ENCODE measurements at regions not wholly inside any gene's neighbourhood (a gene's known extent, or its start where the extent isn't known, plus 50 kb on each side); places are given as distances from the start of the nearest gene placed in this dataset.

- no peak for DNase-seq
Measured at GRCh38 chr15:95266451-95267061, 1035.2 kb downstream of the MCTP2 start.

- DNase-seq: no peak
Measured at GRCh38 chr15:95267481-95267880, 1036.1 kb downstream of the MCTP2 start.

DNA sequence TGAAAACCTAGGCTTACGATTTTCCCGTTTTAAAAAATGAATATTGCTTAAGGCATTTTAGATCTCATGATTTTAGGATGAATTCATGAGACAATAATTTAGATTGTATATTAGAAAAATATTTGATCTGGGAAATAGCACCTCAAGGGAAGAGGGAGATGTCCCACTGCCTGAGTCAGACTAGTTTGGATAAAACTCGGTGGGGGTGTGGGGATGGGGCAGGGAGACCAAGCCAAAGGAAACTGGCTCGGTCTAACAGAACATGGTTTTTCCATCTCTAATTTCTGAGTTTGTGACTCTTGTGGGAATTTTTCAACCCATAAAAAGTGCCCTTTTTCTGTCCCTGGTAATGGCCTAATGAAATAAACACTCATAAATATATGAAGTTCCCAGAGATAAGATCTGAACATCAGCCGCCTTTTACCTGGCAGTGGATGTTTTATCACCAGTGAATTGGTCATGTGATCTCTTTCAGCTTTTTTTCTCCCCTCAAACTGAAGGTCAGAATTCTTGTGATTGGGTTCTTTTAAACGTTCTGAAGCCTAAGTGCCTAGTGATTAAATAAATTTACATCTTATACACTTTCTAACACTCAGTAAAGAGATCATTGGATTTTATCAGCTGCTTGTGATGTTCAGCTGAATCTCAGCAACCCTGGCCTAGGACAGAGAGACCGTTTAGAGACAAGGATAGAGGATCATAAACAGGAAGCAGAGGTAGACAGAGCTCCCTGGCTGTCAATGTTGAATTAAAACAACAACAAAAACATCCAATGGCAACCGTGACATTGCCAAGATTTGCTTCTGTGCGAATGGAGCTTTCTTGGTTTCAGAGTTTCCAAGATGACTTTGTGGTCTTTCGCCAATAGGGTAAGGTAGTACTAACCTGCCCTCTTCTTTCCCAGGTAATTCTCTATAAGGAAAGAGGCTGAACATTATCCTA is 1038.2 kb downstream of the MCTP2 start:
- no peak for DNase-seq

- no peak for DNase-seq
Measured at GRCh38 chr15:95274101-95274500, 1042.7 kb downstream of the MCTP2 start.

- no peak for DNase-seq
Measured at GRCh38 chr15:95277266-95277665, 1045.9 kb downstream of the MCTP2 start.

DNA sequence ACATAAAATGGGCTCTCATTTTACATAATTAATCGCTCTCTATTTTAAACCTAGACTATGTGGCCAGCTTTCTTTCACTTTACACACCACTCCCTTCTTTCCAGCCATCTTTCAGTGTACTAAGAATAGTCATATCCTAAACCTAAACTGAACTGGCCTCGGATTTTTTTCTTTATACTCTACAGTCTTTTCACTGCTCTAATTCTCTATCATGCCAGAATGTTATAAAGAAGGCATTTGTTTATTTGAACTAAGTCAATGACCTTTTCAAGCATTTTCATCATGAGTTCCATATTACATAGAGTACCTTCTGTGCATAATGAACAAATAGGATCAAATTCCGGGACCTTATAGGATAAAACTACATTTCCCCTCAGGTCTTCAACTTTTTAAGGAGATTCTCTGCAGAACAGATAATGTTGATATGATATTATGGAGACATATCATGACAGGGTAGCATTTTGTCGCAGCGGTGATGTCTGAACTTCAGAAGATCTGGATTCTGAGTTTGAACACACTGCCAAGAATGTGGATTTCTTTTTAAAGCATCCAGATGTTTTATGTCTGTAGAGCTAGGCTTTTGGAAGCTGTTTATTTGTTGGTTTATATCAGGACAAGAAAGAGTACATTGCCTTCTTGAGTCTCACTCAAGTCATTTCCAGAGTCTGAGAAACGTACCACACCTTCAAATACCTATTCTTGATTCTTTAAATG is 1047.3 kb downstream of the MCTP2 start:
- no peak for DNase-seq

DNA sequence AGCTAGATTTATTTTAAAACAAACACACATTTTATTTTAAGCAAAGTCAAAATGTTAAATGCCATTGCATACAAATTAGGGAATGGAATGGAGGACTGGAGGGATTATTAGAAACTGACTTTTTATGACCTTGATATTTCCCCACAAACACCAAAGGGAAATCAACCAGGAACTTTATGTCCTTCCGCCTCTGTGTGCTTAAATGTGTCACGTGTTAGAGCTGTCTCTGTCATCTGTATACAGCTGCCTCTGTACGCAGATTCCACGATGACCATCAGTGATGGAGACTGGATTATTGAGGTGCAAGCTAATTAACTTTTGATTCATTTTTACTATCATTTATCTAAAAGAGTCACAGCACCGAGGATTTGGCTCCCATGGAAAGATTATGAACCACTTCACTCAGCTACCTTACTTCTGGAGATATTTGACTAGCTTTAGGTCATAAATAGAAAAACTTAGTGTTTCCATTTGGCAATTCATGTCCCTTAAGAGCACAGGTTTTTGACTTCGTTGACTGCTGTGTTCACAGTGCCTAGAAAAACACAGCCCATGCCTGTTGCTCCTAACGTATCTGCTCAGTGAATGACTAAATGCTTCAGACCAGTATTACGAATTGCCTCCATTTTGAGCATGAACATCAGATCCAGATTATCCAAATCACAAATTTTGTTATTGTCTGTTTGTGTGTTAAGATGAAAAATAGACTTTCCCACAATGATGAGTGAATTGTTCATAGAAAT is 1048.1 kb downstream of the MCTP2 start:
- DNase-seq: no peak

DNA sequence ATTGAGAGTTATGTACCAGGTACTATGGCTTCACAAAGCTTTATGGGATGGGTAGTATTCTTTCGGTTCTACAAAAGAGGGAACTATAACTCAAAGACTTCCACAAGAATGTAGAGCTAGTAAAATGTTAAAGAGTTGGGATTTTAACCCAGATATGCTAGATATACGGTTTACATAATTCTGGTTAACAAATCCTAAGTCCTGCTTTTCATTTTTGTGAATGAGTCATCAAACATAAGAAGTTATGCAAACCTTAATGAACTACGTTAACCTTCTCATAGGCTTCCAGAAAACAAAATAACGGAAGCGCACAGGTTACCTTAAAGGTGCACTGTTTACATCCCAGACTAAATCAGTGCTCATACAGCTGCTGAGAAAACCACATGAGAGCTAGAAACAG is 1049.3 kb downstream of the MCTP2 start:
- no peak for DNase-seq

DNA sequence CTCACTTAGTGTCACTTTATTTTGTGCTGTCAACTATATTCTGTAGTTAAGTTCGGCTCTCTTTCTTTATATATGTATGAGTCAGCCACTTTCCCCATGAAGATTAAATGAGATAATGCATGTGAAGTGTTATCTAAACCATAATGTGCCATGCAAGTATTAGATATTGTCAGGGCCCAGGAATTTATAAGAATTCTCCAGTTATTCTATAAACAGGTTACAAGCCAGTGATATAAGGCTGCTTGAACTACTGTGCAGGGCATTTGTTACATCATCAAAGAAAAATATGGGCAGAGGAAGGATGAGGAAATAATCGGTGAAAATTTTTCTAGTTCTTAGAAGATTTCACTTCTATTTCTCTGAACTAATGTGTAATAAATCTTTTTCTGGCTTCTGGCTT is 1049.0 kb upstream of the NR2F2 start:
- no peak for DNase-seq

DNA sequence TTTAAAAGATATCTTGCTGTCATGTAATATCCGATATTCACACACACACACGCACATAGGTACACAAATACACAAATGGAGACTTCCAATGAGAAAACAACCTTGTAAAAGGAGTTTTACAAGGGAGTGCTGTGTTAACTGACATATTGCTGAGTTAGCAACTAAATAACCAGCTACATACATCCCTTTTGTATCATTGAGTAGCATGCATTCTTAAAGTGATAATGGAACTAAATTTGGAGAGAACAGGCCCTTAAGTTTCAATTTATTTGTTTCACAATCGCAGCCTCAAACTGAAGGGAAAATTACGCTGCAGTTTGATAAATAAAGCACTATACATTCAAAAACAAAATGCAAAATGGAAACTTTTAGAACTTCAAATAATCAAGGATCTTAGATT is 1046.0 kb upstream of the NR2F2 start:
- no peak for DNase-seq

GRCh38 chr15:95284933-95285421 is 1045.5 kb upstream of the NR2F2 start:
- DNase-seq: no peak

DNA sequence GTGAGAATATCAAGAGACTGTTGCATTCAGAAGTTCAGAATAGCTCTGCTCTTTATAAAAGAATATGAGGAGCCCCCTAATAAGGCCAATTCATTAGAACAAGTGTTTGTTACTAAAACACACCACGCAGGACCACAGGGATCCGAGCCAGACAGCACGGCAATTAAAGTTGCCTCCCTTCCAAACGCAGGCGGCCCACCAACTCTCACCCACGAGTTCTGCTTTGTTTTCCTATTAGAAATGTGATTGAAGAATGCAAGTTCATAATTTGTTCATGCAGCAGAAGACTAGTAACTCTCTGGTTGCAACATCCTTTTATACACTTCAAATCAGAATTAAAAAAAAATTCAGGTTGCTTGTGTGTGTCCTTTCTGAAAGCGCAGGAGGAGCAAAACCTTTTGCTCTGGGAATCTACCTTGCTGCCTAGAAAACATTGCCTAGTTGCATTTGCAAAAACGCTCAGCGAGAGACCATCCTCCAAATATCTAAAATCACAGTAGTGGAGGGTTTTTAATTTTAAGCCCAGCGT is 1044.1 kb upstream of the NR2F2 start:
- DNase-seq: no peak

GRCh38 chr15:95287720-95288103 is 1042.8 kb upstream of the NR2F2 start:
- no peak for DNase-seq

DNA sequence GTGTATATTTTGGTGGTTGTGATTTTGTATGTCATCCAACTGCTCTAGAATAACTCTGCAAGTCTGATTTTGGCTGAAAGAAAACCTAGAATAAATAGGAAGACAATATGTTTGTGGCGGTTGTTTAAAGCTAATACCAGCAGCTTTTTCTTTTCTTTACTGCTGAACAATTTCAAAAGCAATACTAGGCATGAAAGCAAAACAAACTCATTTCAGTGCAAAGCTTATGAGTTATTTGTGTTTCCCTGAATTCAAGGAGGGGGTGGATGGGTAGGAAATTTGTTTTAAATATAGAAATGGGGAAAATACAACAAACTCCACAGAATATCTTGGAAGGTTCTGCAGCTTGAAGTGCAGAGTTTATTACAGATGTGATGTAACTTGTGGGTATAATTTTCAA is 1041.9 kb upstream of the NR2F2 start:
- no peak for DNase-seq

GRCh38 chr15:95290176-95290974 is 1040.1 kb upstream of the NR2F2 start:
- no peak for DNase-seq

- DNase-seq: no peak
Measured at GRCh38 chr15:95291898-95292472, 1038.5 kb upstream of the NR2F2 start.

DNA sequence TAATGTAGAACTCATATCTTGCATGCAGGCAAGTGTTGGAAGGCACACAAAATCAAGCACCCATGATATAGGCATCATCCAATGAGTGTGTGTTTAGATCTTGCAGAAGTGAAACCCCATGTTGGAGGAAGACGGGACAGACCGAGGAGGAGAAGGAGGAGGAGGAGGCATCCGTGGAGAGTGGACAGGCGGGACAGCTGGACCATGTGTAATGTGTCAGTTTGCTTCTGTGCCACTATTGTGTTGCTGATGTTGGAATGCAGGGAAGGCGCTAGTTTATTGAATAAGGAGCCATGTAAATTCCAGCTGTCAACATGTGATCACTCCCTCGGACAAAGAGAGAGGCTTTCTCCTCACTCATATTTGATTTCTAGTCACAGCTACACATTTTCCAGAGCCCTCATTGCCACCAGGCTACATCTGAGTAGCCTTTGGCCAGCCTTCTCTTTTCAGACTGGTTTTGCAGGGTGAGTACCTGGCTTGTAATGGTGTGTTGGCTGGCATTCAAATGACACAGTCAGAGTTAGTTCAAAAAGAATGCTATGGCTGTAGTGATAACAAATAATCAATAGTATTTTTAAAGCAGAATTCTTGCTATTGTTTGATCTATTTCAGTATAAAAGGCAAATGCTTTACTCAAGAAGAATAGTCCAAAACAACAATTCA is 1037.6 kb upstream of the NR2F2 start:
- no peak for DNase-seq

DNA sequence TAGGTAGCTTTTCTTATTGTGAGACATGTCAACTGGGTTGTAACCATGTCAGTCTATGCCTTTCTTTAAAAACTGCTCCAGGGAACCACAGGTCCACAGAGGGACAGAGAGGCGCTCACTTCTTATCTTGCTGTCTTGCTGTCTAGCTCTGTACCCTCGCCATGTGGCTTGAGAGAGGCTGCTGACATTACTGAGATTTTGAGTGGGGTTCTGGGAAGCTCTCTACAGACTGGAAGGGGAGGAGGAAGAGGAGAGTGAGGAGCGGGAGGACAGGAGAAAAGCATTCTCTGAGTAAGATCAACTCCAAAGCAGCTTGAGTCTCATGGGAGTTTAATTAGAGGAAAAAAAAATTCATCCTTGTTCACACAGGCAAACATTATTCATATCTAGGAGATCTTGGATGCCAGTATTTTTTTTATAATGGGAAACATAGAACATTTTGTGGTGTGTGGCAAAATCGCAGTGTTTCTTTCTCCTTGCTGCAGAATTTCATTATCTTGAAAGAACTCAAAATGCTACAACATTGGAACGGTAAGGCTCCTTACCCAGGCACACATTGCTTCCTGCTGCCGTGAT is 1037.0 kb upstream of the NR2F2 start:
- no peak for DNase-seq

DNA sequence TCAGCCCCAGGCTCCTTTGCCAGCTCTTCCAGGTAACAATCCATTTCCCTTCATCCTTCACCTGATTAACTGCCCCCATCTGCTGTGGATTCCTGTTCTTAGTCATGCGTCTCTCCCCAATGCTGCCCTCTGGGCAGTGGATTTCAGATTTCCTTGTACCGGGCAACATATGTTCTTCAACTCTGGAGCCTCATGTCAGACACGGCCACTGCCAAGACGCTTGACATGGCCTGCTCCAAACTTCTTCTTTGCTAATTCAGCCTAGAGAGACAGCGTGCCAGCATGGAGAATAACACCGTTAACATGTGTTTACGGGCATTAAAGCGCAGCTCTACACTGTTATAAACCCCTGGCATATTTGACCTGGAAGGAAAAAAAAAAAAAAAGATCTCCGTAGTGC is 1035.1 kb upstream of the NR2F2 start:
- no peak for DNase-seq

DNA sequence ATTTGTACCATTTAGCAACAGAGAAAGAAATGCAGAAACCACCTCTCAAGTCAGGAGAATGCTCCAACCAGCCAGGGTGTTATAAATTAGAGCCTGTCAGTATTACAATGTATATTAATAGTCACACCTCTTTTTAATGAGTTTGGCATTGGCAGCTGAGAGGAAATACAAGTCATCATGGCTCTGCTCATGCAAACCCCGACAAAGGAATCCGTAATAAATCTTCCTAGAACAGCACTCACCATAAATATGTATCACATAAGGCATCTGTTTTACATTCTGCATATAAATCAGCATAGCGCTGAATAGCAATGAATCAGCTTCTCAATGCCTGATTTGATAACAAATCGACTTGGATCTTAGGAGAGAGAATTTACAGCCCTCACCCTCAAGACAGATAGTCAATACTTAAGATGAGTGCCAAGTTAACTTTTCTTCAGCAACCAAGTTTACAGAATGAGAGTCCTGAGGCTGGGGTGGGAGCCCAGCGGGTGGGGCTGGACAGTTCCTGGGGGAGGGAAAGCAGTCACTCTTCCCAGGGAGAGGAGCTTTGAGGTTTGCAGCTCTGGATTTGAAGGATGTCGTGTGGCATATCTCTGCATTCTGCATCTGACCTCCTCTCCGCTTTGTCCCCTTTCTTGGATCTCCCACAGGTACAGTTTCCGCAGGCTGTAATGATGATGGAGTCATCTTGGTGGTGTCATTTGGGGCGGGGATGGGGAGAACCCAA is 1034.4 kb upstream of the NR2F2 start:
- DNase-seq: no peak

Measured in stimulated activated CD4-positive, alpha-beta T cell treated with anti-CD3 and anti-CD28 coated beads, Interleukin-4, amount 100 ng/mL, for 4 hours (primary cell).